ENCODE measurements at regions not wholly inside any gene's neighbourhood (a gene's known extent, or its start where the extent isn't known, plus 50 kb on each side); places are given as distances from the start of the nearest gene placed in this dataset.

DNA sequence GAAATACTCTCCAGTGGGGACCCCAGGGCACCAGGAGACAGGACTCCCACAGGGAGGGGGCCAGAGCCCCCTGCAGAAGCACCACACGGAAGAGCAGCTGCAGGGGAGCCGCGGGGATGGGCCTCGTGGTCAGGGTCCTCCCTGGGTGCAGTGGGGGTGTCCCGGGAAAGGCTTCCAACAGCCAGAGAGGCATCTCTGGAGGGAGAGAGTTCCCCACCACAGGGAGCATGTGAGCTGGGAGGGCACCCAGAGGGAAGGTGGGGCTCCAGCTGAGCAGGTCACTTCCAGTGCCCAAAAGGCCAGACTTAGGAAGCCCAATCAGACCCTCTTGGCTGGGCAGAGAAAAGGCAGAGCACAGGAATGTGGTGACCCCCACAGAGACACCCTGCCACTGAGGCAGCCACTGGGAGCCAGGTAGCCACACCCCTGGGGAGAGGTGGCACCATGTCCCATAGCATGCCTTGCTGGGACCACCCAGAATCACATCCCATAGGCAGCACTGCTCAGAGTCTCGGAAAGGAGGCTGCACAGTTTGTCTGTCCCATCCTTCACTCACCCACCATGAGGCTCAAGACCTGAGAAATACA, 49.9 kb upstream of the LMO1 start:
- Histone ChIP-seq H3K79me2 (ENCODE audit: control insufficient read depth, insufficient read depth, low read length) (no peaks in the 10 kb centered on the region), H2AFZ (ENCODE audit: control insufficient read depth, low read length) (no peak overlapping the region), H3K9me1 (ENCODE audit: control insufficient read depth, extremely low read depth, insufficient read depth, low read length) (no peaks in the 10 kb centered on the region), H3K27me3 (ENCODE audit: control insufficient read depth, extremely low read depth, insufficient read depth, low read length) (peaks cover 10% of the 10 kb centered on the region), H3K4me1 (ENCODE audit: control insufficient read depth, extremely low read depth, insufficient read depth, low read length) (no peaks in the 10 kb centered on the region), H3K9me3 (ENCODE audit: control insufficient read depth, low read depth, low read length) (no peaks in the 10 kb centered on the region), H3K36me3 (ENCODE audit: control insufficient read depth in 2 of 2, extremely low read depth in 1 of 2, insufficient read depth in 2 of 2, low read length in 2 of 2) (no peaks in the 10 kb centered on the region), H4K20me1 (ENCODE audit: control insufficient read depth, extremely low read depth, insufficient read depth, low read length) (no peaks in the 10 kb centered on the region), H3K4me3 (ENCODE audit: control insufficient read depth in 2 of 3, extremely low read depth in 1 of 3, insufficient read depth in 2 of 3, low read depth in 1 of 3, low read length in 3 of 3) (no peak overlapping the region), H3K27ac (ENCODE audit: control insufficient read depth, insufficient read depth, low read length) (no peak overlapping the region), H3K4me2 (ENCODE audit: control insufficient read depth, extremely low read depth, insufficient read depth, low read depth, low read length) (no peak overlapping the region), H3K9ac (ENCODE audit: control insufficient read depth, extremely low read depth, insufficient read depth, low read length) (no peak overlapping the region)
- DNase-seq (ENCODE audit: low read depth, low spot score) (no peak), FAIRE-seq (no peak)
- no peak for TF ChIP-seq EZH2 (IDR thresholded peaks at IDR 0.05; ENCODE audit: low read length)
- TF ChIP-seq, protein P1, sequence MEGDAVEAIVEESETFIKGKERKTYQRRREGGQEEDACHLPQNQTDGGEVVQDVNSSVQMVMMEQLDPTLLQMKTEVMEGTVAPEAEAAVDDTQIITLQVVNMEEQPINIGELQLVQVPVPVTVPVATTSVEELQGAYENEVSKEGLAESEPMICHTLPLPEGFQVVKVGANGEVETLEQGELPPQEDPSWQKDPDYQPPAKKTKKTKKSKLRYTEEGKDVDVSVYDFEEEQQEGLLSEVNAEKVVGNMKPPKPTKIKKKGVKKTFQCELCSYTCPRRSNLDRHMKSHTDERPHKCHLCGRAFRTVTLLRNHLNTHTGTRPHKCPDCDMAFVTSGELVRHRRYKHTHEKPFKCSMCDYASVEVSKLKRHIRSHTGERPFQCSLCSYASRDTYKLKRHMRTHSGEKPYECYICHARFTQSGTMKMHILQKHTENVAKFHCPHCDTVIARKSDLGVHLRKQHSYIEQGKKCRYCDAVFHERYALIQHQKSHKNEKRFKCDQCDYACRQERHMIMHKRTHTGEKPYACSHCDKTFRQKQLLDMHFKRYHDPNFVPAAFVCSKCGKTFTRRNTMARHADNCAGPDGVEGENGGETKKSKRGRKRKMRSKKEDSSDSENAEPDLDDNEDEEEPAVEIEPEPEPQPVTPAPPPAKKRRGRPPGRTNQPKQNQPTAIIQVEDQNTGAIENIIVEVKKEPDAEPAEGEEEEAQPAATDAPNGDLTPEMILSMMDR (optimal IDR thresholded peaks at IDR 0.05 in 1 of 3, IDR thresholded peaks at IDR 0.05 in 1 of 3, conservative IDR thresholded peaks at IDR 0.05 in 1 of 3; ENCODE audit: extremely low read depth in 1 of 3, insufficient read depth in 2 of 3, low read length in 3 of 3), result no peak
- dilution Hi-C loops (cut with MboI; ENCODE audit: extremely low pct_ligation_motif_present, low sequenced_read_pairs), result no loop called here

All from keratinocyte (primary cell).